Kidney epithelial cell (primary cell): ENCODE measurements at regions not wholly inside any gene's neighbourhood (a gene's known extent, or its start where the extent isn't known, plus 50 kb on each side); places are given as distances from the start of the nearest gene placed in this dataset.
"Not testable (repeated sequence)": the region's sequence is repeated elsewhere in the genome, so short reads cannot be mapped to it uniquely, and the experiment has no call there.

Source experiments
- DNase-seq: peaks from one replicate; pipeline ENCODE4 v3.0.0-alpha.2; 2010; ENCODE audit warnings: low read depth
- H3K27me3 ChIP-seq: 2 replicates; pipeline ENCODE4 v1.6.0; 2011; ENCODE audit warnings: low read length; ENCODE audit not compliant: control insufficient read depth, insufficient read depth
- H3K36me3 ChIP-seq: 2 replicates; pipeline ENCODE4 v1.5.1; 2011; ENCODE audit warnings: low read length; ENCODE audit not compliant: control insufficient read depth, insufficient read depth
- H3K4me3 ChIP-seq: 2 replicates; pipeline ENCODE4 v1.5.1; 2011; ENCODE audit warnings: low read depth, mild to moderate bottlenecking, control low read depth, low read length
- CTCF ChIP-seq: IDR thresholded peaks from 2 replicates; pipeline ENCODE4 v1.5.1; 2011; ENCODE audit warnings: mild to moderate bottlenecking, moderate library complexity, low read length, control low read depth, inconsistent platforms; ENCODE audit not compliant: insufficient read depth, poor library complexity, severe bottlenecking

GRCh38 chrX:121869876-121870477, 822.6 kb downstream of the GLUD2 start:
- H3K36me3 ChIP-seq: no peaks in the 10 kb centered on the region
- no peaks in the 10 kb centered on the region for H3K27me3 ChIP-seq
- H3K4me3 ChIP-seq: no peak overlapping the region
- TF ChIP-seq CTCF: no peak
- DNase-seq: no peak

- Histone ChIP-seq H3K36me3 (no peaks in the 10 kb centered on the region), H3K27me3 (no peaks in the 10 kb centered on the region), H3K4me3 (no peak overlapping the region)
- no peak for DNase-seq
- no peak for TF ChIP-seq CTCF
These were observed 823.7 kb downstream of the GLUD2 start for GRCh38 chrX:121871122-121871521.

GRCh38 chrX:121876305-121876704, 828.9 kb downstream of the GLUD2 start:
- peak; percentile 2 for DNase-seq
- H3K4me3 ChIP-seq: no peak overlapping the region
- TF ChIP-seq CTCF: no peak
- H3K36me3 ChIP-seq: no peaks in the 10 kb centered on the region
- no peaks in the 10 kb centered on the region for H3K27me3 ChIP-seq

- H3K27me3 ChIP-seq, H3K4me3 ChIP-seq, DNase-seq, H3K36me3 ChIP-seq: not testable (repeated sequence)
These were observed 829.9 kb downstream of the GLUD2 start for GRCh38 chrX:121877337-121877736.

- TF ChIP-seq CTCF: no peak
- Histone ChIP-seq H3K27me3 (no peaks in the 10 kb centered on the region), H3K36me3 (no peaks in the 10 kb centered on the region), H3K4me3 (no peak overlapping the region)
- no peak for DNase-seq
These were observed 839.1 kb downstream of the GLUD2 start for GRCh38 chrX:121886557-121886956.

- no peak for DNase-seq
- no peak for TF ChIP-seq CTCF
- no peaks in the 10 kb centered on the region for H3K27me3 ChIP-seq
These were observed 847.3 kb downstream of the GLUD2 start for GRCh38 chrX:121894756-121895155.

More at GRCh38 chrX:121894756-121895155, 847.3 kb downstream of the GLUD2 start:
- Histone ChIP-seq H3K36me3 (no peaks in the 10 kb centered on the region), H3K4me3 (no peak overlapping the region)
